Neuron (in vitro differentiated cells): ENCODE measurements at regions not wholly inside any gene's neighbourhood (a gene's known extent, or its start where the extent isn't known, plus 50 kb on each side); places are given as distances from the start of the nearest gene placed in this dataset.

Experiments
- H2AFZ ChIP-seq: one replicate; pipeline ENCODE4 v1.6.1; 2013; ENCODE audit warnings: low read depth, mild to moderate bottlenecking, inconsistent platforms, low read length, moderate library complexity
- H3K27me3 ChIP-seq: one replicate; pipeline ENCODE4 v1.6.1; 2013; ENCODE audit warnings: low read length; ENCODE audit not compliant: insufficient read depth
- H3K36me3 ChIP-seq: one replicate; pipeline ENCODE4 v1.6.1; 2013; ENCODE audit warnings: low read length; ENCODE audit not compliant: insufficient read depth
- H3K4me1 ChIP-seq: one replicate; pipeline ENCODE4 v1.6.1; 2013; ENCODE audit warnings: low read length; ENCODE audit not compliant: insufficient read depth
- H3K4me3 ChIP-seq: 2 replicates; pipeline ENCODE4 v1.5.1; 2013; ENCODE audit warnings: mild to moderate bottlenecking, low read length, moderate library complexity
- H3K9me3 ChIP-seq: one replicate; pipeline ENCODE4 v1.6.1; 2013; ENCODE audit warnings: low read length

- Histone ChIP-seq H2AFZ (no peak overlapping the region), H3K36me3 (no peaks in the 10 kb centered on the region), H3K27me3 (no peaks in the 10 kb centered on the region), H3K4me1 (peaks cover 1% of the 10 kb centered on the region), H3K4me3 (no peak overlapping the region), H3K9me3 (no peaks in the 10 kb centered on the region)
These were observed 93.4 kb upstream of the MAP4K3 start for GRCh38 chr2:39530411-39530866.

- H3K27me3 ChIP-seq: no peaks in the 10 kb centered on the region
- H3K36me3 ChIP-seq: no peaks in the 10 kb centered on the region
- H2AFZ ChIP-seq: no peak overlapping the region
- no peak overlapping the region for H3K4me3 ChIP-seq
- H3K9me3 ChIP-seq: no peaks in the 10 kb centered on the region
- peaks cover 5% of the 10 kb centered on the region for H3K4me1 ChIP-seq
These were observed 94.2 kb upstream of the MAP4K3 start for GRCh38 chr2:39531220-39531777.

- Histone ChIP-seq H3K9me3 (no peaks in the 10 kb centered on the region), H3K4me1 (peaks cover 5% of the 10 kb centered on the region), H3K36me3 (no peaks in the 10 kb centered on the region), H3K4me3 (no peak overlapping the region), H3K27me3 (no peaks in the 10 kb centered on the region), H2AFZ (no peak overlapping the region)
These were observed 95.8 kb upstream of the MAP4K3 start for GRCh38 chr2:39532933-39533332.

- no peak overlapping the region for H2AFZ ChIP-seq
- H3K4me1 ChIP-seq: peaks cover 5% of the 10 kb centered on the region
- H3K36me3 ChIP-seq: no peaks in the 10 kb centered on the region
- no peaks in the 10 kb centered on the region for H3K9me3 ChIP-seq
- H3K4me3 ChIP-seq: no peak overlapping the region
- no peaks in the 10 kb centered on the region for H3K27me3 ChIP-seq
These were observed 97.1 kb upstream of the MAP4K3 start for GRCh38 chr2:39534095-39534711.

GRCh38 chr2:39535636-39536185 lies 98.6 kb upstream of the MAP4K3 start:
- no peaks in the 10 kb centered on the region for H3K36me3 ChIP-seq
- no peak overlapping the region for H3K4me3 ChIP-seq
- no peak overlapping the region for H2AFZ ChIP-seq
- H3K4me1 ChIP-seq: peaks cover 5% of the 10 kb centered on the region
- H3K27me3 ChIP-seq: no peaks in the 10 kb centered on the region
- no peaks in the 10 kb centered on the region for H3K9me3 ChIP-seq

GRCh38 chr2:39537150-39537549 lies 100.1 kb upstream of the MAP4K3 start:
- no peaks in the 10 kb centered on the region for H3K36me3 ChIP-seq
- no peaks in the 10 kb centered on the region for H3K27me3 ChIP-seq
- no peak overlapping the region for H2AFZ ChIP-seq
- no peak overlapping the region for H3K4me3 ChIP-seq
- H3K9me3 ChIP-seq: no peaks in the 10 kb centered on the region
- peaks cover 5% of the 10 kb centered on the region for H3K4me1 ChIP-seq

GRCh38 chr2:39538718-39539117 lies 101.6 kb upstream of the MAP4K3 start:
- H3K9me3 ChIP-seq: no peaks in the 10 kb centered on the region
- no peaks in the 10 kb centered on the region for H3K36me3 ChIP-seq
- H3K4me1 ChIP-seq: peaks cover 5% of the 10 kb centered on the region
- H2AFZ ChIP-seq: no peak overlapping the region
- H3K4me3 ChIP-seq: no peak overlapping the region
- H3K27me3 ChIP-seq: no peaks in the 10 kb centered on the region

- Histone ChIP-seq H3K4me3 (no peak overlapping the region), H3K36me3 (no peaks in the 10 kb centered on the region), H3K9me3 (no peaks in the 10 kb centered on the region), H3K27me3 (no peaks in the 10 kb centered on the region), H2AFZ (no peak overlapping the region), H3K4me1 (peaks cover 4% of the 10 kb centered on the region)
These were observed 103.3 kb upstream of the MAP4K3 start for GRCh38 chr2:39540414-39540813.

GRCh38 chr2:39541011-39541930 lies 104.2 kb upstream of the MAP4K3 start:
- Histone ChIP-seq H2AFZ (no peak overlapping the region), H3K4me1 (no peaks in the 10 kb centered on the region), H3K4me3 (no peak overlapping the region), H3K9me3 (no peaks in the 10 kb centered on the region), H3K36me3 (no peaks in the 10 kb centered on the region), H3K27me3 (no peaks in the 10 kb centered on the region)

- H3K27me3 ChIP-seq: no peaks in the 10 kb centered on the region
- no peaks in the 10 kb centered on the region for H3K36me3 ChIP-seq
- no peak overlapping the region for H3K4me3 ChIP-seq
- no peak overlapping the region for H2AFZ ChIP-seq
- no peaks in the 10 kb centered on the region for H3K9me3 ChIP-seq
- H3K4me1 ChIP-seq: no peaks in the 10 kb centered on the region
These were observed 105.4 kb upstream of the MAP4K3 start for GRCh38 chr2:39542523-39542922.

GRCh38 chr2:39545957-39546356 lies 108.9 kb upstream of the MAP4K3 start:
- Histone ChIP-seq H3K27me3 (no peaks in the 10 kb centered on the region), H3K4me3 (no peak overlapping the region), H2AFZ (no peak overlapping the region), H3K36me3 (no peaks in the 10 kb centered on the region), H3K9me3 (no peaks in the 10 kb centered on the region), H3K4me1 (no peaks in the 10 kb centered on the region)

GRCh38 chr2:39546409-39546808 lies 109.3 kb upstream of the MAP4K3 start:
- no peaks in the 10 kb centered on the region for H3K9me3 ChIP-seq
- no peaks in the 10 kb centered on the region for H3K36me3 ChIP-seq
- no peak overlapping the region for H2AFZ ChIP-seq
- H3K4me3 ChIP-seq: no peak overlapping the region
- H3K27me3 ChIP-seq: no peaks in the 10 kb centered on the region
- H3K4me1 ChIP-seq: no peaks in the 10 kb centered on the region

- no peaks in the 10 kb centered on the region for H3K27me3 ChIP-seq
- no peaks in the 10 kb centered on the region for H3K4me1 ChIP-seq
- H2AFZ ChIP-seq: no peak overlapping the region
- no peaks in the 10 kb centered on the region for H3K36me3 ChIP-seq
- no peaks in the 10 kb centered on the region for H3K9me3 ChIP-seq
- H3K4me3 ChIP-seq: no peak overlapping the region
These were observed 109.9 kb upstream of the MAP4K3 start for GRCh38 chr2:39546937-39547336.
